DMS53 treated with DMSO at 0.1 percent for 48 hours (cell line): ENCODE measurements at regions not wholly inside any gene's neighbourhood (a gene's known extent, or its start where the extent isn't known, plus 50 kb on each side); places are given as distances from the start of the nearest gene placed in this dataset.

Experiments
- DNase-seq: peaks from one replicate; lab custom pipeline; 2025; ENCODE audit not compliant: unreplicated experiment; lab: John Stamatoyannopoulos, UW

DNA sequence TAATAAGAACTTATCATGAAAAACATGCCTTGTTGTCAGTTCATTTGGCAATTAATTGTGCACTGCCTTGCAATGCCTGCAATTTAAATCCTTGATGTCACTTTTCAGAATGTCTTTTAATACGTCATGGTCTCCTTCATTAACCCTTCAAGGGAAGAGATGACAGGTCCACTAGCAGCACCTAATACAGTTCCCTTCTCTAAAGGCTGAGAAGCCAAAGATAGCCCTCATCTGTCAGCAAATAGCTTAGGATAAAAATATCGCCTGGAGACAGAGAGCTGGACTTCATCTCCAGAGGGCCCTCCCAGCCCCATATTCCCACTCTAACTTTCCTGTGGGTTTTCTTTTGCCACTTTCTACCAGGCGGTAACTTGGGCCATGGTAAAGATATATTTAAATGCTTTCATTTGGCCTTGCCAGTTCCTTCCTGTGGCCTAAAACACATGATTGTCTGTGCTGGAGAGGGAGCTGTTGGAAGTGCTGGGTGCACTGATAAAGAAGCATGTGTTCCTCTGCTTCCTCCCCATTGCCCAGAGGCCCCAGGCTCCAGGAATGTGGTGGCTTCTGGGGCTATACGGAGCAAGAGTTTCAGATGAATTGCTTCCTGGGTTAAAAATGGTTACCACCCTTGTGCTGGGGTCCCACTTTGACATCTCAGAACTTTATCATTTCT lies 76.3 kb upstream of the UMPS start:
- DNase-seq = no peak

GRCh38 chr3:124654470-124654845 lies 75.8 kb upstream of the UMPS start:
- no peak for DNase-seq

- DNase-seq = no peak
These were observed 73.7 kb upstream of the UMPS start for GRCh38 chr3:124656531-124656930.

DNA sequence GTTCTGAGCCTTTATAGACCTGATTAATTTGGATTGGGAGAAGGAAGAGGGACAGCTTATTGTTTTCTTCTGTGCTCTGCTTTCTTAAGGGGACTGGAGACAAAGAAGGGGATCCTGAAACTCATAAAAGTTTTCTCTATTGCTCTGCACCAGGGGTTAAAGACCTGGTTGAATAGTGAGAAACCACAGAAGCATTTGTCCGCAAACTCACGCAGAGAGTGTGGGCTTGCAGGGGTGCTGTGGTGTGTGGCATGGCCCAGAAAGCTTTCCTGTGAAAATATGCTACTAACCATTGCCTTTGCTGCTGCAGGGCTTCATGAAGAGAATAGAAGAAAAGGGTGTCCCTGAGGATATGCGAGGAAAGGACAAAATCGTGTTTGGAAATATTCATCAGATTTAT lies 73.1 kb upstream of the UMPS start:
- DNase-seq = no peak

GRCh38 chr3:124658270-124658669 lies 72.0 kb upstream of the UMPS start:
- DNase-seq = no peak

GRCh38 chr3:124659175-124659574 lies 71.1 kb upstream of the UMPS start:
- no peak for DNase-seq

DNA sequence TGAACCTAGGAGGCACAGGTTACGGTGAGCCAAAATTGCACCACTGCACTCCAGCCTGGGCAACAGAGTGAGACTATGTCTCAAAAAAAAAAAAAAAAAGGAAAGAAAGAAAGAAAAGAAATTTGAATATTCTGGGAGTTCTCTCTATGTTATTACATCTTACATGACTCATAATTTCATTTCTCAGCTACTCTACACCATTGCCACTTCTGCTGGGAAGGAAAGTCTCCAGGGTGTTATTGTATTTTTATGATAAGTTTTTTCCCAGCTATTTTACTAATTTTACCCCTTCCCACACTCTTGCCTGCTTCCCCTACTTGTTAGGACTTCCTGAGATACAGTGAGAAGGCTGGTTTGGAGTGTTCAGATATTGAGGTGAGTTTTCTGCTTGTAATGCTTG lies 69.7 kb upstream of the UMPS start:
- DNase-seq = no peak

DNA sequence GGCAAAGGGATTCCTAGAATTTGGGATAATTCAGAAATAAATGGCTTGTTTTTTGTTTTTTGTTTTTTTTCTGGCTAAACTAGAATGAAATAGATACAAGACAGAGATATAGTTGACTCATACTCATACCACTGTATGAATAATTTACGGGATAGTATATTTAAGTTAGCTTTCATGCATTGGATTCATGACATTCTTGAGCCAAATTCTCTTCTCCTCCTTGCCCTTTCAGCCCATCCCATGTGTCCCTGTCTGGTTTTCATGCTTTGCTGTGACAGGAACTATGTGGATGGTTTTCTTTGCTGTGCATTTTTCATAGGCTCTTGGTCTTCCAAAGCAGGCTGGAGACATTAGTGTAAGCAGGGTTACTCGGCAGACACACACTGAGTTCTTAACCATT lies 66.6 kb upstream of the UMPS start:
- no peak for DNase-seq

DNA sequence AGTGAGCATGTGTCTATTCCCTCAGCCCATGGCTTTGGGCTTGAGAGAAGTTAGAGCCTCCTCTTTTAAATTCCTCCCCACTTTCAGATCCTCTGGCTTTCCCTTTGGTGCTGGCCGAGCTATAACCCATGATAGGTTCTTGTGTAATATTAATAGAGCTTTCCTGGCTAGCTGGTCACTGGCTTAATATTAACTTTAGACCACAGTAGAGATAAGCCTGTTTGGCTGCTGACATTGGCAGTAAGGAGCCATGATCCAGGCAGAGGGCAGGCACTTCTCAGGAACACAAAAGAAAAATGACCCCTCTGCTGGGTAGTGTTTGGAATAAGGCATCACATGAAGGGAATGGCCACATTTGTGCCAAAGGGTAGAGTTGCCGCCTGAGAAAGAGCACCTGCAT lies 65.4 kb upstream of the UMPS start:
- DNase-seq = no peak

DNA sequence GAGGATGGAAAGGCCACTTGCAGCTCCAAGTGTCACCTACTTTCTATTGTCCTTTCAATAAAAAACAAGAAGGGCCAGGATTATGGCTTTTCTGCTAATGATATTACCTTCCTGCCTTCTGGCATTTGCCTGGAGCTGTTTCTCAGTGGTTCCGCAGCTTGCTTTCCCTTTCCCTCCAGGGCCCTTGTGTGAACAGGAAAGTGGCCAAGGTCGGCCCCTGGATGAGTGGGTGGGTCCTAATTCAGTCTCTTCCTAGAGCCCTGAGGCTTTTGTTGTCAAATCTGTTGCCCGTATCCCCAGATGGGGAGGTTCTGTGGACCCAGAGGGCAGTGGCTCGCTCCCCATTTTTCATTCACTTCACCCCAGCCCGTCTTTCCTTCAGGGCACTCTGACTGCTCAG lies 64.2 kb upstream of the UMPS start:
- DNase-seq = no peak

DNA sequence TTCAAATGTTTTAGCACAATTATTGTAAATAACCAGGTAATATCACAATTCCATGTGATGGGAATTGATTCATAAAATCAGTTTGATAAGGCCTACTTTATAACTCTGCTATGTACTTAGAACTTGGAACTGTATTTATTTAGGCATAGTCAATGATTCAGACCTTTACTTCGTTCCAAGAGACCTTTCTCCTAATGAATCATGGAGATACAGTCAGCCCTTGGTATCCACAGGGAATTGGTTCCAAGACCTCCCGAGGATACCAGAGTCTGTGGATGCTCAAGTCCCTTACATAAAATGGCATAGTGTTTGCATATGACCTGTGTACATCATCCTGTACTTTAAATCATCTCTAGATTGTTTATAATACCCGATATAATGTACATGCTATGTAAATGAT lies 60.8 kb upstream of the UMPS start:
- DNase-seq = no peak

GRCh38 chr3:124671106-124671505 lies 59.1 kb upstream of the UMPS start:
- DNase-seq = no peak

- DNase-seq = no peak
These were observed 55.9 kb upstream of the UMPS start for GRCh38 chr3:124674336-124674735.

- DNase-seq = no peak
These were observed 54.0 kb upstream of the UMPS start for GRCh38 chr3:124676236-124676635.

GRCh38 chr3:124679048-124679638 lies 51.1 kb upstream of the UMPS start:
- no peak for DNase-seq
